ENCODE measurements at regions not wholly inside any gene's neighbourhood (a gene's known extent, or its start where the extent isn't known, plus 50 kb on each side); places are given as distances from the start of the nearest gene placed in this dataset.
A peak's percentile ranks its signal among the peaks of the same experiment; 100 is the strongest.
"Not testable (repeated sequence)": the region's sequence is repeated elsewhere in the genome, so short reads cannot be mapped to it uniquely, and the experiment has no call there.

- in situ Hi-C loops (cut with MboI; ENCODE audit: low sequenced_read_pairs in 4 of 4), result loop anchor here in 1 of 4 donors (25.0 kb wide), 1 partner anchor 784 kb away; no protein-coding TSS in a partner anchor
- no peak for TF ChIP-seq POLR2A (IDR thresholded peaks at IDR 0.05)
- TF ChIP-seq CTCF (IDR thresholded peaks at IDR 0.05 in 4 of 5, conservative IDR thresholded peaks at IDR 0.05 in 1 of 5), result no peak
- DNase-seq (no peak), ATAC-seq (peak in 1 of 2 donors; percentile 33)
- intact Hi-C loops (cut with DNase I; ENCODE audit: low total_unique reads), result no loop called here
- Histone ChIP-seq H3K9me3 (no peaks in the 10 kb centered on the region), H3K27me3 (no peaks in the 10 kb centered on the region), H3K4me3 (no peak overlapping the region), H3K36me3 (no peaks in the 10 kb centered on the region), H3K4me1 (no peaks in the 10 kb centered on the region), H3K27ac (no peak overlapping the region)
These were observed 399.2 kb downstream of the IPO8 start for GRCh38 chr12:30296486-30296885.

GRCh38 chr12:30286345-30286926 lies 409.2 kb downstream of the IPO8 start:
- in situ Hi-C loops (cut with MboI; ENCODE audit: low sequenced_read_pairs in 4 of 4), result loop anchor here in 1 of 4 donors (25.0 kb wide), 1 partner anchor 774 kb away; no protein-coding TSS in a partner anchor
- no peak overlapping the region for H3K4me3 ChIP-seq
- H3K36me3 ChIP-seq, result no peaks in the 10 kb centered on the region
- no peak overlapping the region for H3K27ac ChIP-seq
- TF ChIP-seq CTCF (IDR thresholded peaks at IDR 0.05 in 4 of 5, conservative IDR thresholded peaks at IDR 0.05 in 1 of 5), result peak in 2 of 5 experiments; percentile 21 to 39
- TF ChIP-seq POLR2A (IDR thresholded peaks at IDR 0.05), result no peak
- ATAC-seq (no peak), DNase-seq (no peak)
- H3K27me3 ChIP-seq, result no peaks in the 10 kb centered on the region
- intact Hi-C loops (cut with DNase I; ENCODE audit: low total_unique reads), result loop anchor here (10.0 kb wide), 1 partner anchor 762 kb away; no protein-coding TSS in a partner anchor
- no peaks in the 10 kb centered on the region for H3K4me1 ChIP-seq
- H3K9me3 ChIP-seq, result no peaks in the 10 kb centered on the region

- DNase-seq (no peak), ATAC-seq (no peak)
- no peaks in the 10 kb centered on the region for H3K27me3 ChIP-seq
- H3K9me3 ChIP-seq, result no peaks in the 10 kb centered on the region
- H3K4me3 ChIP-seq, result no peak overlapping the region
- intact Hi-C loops (cut with DNase I; ENCODE audit: low total_unique reads), result no loop called here
- H3K27ac ChIP-seq, result no peak overlapping the region
- H3K36me3 ChIP-seq, result no peaks in the 10 kb centered on the region
- in situ Hi-C loops (cut with MboI; ENCODE audit: low sequenced_read_pairs in 4 of 4), result loop anchor here in 1 of 4 donors (25.0 kb wide), 1 partner anchor 766 kb away; no protein-coding TSS in a partner anchor
- TF ChIP-seq CTCF (IDR thresholded peaks at IDR 0.05 in 4 of 5, conservative IDR thresholded peaks at IDR 0.05 in 1 of 5) (no peak), POLR2A (IDR thresholded peaks at IDR 0.05) (no peak)
- H3K4me1 ChIP-seq, result no peaks in the 10 kb centered on the region
These were observed 417.3 kb downstream of the IPO8 start for GRCh38 chr12:30278401-30278800.

- DNase-seq; in situ Hi-C loops (cut with MboI; ENCODE audit: low sequenced_read_pairs in 4 of 4); H3K36me3 ChIP-seq; H3K27me3 ChIP-seq; H3K4me1 ChIP-seq; H3K27ac ChIP-seq; intact Hi-C loops (cut with DNase I; ENCODE audit: low total_unique reads); ATAC-seq; H3K9me3 ChIP-seq; H3K4me3 ChIP-seq: not testable (repeated sequence)
These were observed 423.2 kb downstream of the IPO8 start for GRCh38 chr12:30272515-30272914.

- Histone ChIP-seq H3K4me3 (no peak overlapping the region), H3K4me1 (no peaks in the 10 kb centered on the region), H3K27ac (no peak overlapping the region), H3K9me3 (no peaks in the 10 kb centered on the region), H3K27me3 (no peaks in the 10 kb centered on the region), H3K36me3 (no peaks in the 10 kb centered on the region)
- intact Hi-C loops (cut with DNase I; ENCODE audit: low total_unique reads), result no loop called here
- no peak for TF ChIP-seq CTCF (IDR thresholded peaks at IDR 0.05 in 4 of 5, conservative IDR thresholded peaks at IDR 0.05 in 1 of 5)
- TF ChIP-seq POLR2A (IDR thresholded peaks at IDR 0.05), result no peak
- no peak for DNase-seq
- in situ Hi-C loops (cut with MboI; ENCODE audit: low sequenced_read_pairs in 4 of 4), result no loop called here
- no peak for ATAC-seq
These were observed 426.2 kb downstream of the IPO8 start for GRCh38 chr12:30269496-30269895.
